ENCODE measurements at regions not wholly inside any gene's neighbourhood (a gene's known extent, or its start where the extent isn't known, plus 50 kb on each side); places are given as distances from the start of the nearest gene placed in this dataset.

DNA sequence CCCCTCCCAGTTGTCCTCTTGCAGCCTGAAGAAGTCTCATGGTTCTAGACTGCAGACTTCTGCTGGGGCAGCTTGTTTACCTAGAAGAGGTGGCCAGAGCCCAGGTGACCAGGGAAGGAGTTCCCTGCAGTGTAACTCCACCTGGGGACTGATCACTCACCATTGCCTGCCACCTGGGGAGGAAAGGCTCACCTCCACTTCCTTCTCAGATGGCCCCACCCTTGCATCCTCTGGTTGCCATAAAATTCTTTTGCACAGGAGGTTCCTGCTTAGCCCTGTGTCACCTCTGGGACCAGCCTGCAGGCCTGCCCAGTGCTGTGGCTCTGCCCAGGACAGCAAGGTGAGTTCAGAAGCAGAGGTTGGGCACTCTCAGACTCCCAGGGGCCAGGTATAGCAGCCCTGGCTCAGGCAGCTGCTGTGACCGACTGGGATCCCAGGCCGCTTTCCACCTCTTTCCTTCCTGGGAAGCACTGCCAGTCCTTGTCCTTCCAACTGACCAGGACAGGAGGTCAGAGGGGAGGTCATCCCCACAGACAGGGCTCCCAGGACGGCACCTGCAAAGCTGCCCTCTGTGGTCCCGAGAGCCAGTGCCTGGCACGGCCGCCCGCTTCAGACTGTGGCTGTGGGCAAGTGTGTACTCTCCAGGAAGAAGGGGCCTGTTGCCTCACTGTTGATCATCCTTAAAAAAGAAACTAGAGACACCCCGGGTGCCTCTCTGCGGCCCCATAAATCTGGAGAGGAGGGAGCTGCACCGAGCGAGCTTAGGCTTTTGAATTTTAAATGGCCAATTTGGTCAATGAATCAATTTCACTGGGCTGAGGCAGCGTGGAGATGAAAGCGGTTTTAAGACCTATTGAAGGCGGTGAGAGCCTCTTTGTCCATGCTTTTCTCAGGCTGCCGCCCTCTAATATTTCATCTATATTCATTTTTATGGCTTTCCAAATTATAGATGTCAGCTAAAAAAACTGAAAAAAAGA is 79.5 kb upstream of the C14orf180 start:
- TF ChIP-seq POLR2AphosphoS5 (IDR thresholded peaks at IDR 0.05; ENCODE audit: low read depth, low read length) (no peak), FOXP2 (optimal IDR thresholded peaks at IDR 0.05; ENCODE audit: borderline replicate concordance, extremely low read depth, extremely low read length, insufficient read depth) (no peak), TAF1 (IDR thresholded peaks at IDR 0.05; ENCODE audit: borderline replicate concordance, insufficient read depth, low read length) (no peak), SIN3A (IDR thresholded peaks at IDR 0.05; ENCODE audit: borderline replicate concordance, insufficient read depth, low read length) (no peak)
- TF ChIP-seq, protein P1, sequence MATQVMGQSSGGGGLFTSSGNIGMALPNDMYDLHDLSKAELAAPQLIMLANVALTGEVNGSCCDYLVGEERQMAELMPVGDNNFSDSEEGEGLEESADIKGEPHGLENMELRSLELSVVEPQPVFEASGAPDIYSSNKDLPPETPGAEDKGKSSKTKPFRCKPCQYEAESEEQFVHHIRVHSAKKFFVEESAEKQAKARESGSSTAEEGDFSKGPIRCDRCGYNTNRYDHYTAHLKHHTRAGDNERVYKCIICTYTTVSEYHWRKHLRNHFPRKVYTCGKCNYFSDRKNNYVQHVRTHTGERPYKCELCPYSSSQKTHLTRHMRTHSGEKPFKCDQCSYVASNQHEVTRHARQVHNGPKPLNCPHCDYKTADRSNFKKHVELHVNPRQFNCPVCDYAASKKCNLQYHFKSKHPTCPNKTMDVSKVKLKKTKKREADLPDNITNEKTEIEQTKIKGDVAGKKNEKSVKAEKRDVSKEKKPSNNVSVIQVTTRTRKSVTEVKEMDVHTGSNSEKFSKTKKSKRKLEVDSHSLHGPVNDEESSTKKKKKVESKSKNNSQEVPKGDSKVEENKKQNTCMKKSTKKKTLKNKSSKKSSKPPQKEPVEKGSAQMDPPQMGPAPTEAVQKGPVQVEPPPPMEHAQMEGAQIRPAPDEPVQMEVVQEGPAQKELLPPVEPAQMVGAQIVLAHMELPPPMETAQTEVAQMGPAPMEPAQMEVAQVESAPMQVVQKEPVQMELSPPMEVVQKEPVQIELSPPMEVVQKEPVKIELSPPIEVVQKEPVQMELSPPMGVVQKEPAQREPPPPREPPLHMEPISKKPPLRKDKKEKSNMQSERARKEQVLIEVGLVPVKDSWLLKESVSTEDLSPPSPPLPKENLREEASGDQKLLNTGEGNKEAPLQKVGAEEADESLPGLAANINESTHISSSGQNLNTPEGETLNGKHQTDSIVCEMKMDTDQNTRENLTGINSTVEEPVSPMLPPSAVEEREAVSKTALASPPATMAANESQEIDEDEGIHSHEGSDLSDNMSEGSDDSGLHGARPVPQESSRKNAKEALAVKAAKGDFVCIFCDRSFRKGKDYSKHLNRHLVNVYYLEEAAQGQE (IDR thresholded peaks at IDR 0.05; ENCODE audit: insufficient read depth in 1 of 2, low read depth in 2 of 2, low read length in 2 of 2): no peak

DNA sequence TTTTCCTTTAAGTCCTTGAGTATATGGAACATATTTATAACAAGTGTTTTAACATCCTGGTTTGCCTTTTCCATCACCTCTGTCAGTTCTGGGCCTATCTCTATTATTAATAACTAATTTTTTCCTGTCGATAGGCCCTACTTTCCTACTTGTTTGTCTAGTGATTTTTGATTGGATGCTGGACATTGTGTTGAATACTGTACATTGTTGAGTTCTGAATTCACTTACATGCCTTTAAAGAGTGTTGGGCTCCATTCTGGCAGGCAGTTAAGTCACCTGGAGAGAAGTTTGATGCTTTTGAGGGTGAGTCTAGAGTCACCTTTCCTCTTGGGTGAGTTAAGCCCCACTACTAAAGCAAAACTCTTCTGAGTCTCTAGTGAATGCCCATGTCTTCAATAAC is 77.5 kb upstream of the C14orf180 start:
- TF ChIP-seq SIN3A (IDR thresholded peaks at IDR 0.05; ENCODE audit: borderline replicate concordance, insufficient read depth, low read length): no peak
- no peak for TF ChIP-seq POLR2AphosphoS5 (IDR thresholded peaks at IDR 0.05; ENCODE audit: low read depth, low read length)
- TF ChIP-seq FOXP2 (optimal IDR thresholded peaks at IDR 0.05; ENCODE audit: borderline replicate concordance, extremely low read depth, extremely low read length, insufficient read depth): no peak
- TF ChIP-seq TAF1 (IDR thresholded peaks at IDR 0.05; ENCODE audit: borderline replicate concordance, insufficient read depth, low read length): no peak
- TF ChIP-seq, protein P1 (IDR thresholded peaks at IDR 0.05; ENCODE audit: insufficient read depth in 1 of 2, low read depth in 2 of 2, low read length in 2 of 2): no peak

DNA sequence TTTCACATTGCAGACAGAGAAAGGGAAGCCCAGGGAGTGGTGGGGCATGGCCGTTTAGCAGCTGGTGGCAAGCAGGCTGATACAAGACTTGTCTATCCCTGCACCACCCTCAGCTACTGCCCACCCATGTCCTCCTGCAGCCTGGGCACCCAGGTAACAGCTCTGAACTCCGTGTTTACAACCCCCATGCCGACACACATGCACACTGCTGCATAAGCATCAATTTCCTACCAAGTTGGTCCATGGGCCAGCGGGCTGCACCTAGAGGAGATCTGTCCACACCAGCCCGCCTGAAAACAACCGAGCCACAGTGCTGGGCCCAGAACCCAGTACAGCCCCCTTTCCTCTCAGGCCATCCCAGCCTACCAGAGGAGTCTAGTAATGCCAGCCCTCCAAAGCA is 75.9 kb upstream of the C14orf180 start:
- no peak for TF ChIP-seq SIN3A (IDR thresholded peaks at IDR 0.05; ENCODE audit: borderline replicate concordance, insufficient read depth, low read length)
- no peak for TF ChIP-seq FOXP2 (optimal IDR thresholded peaks at IDR 0.05; ENCODE audit: borderline replicate concordance, extremely low read depth, extremely low read length, insufficient read depth)
- TF ChIP-seq POLR2AphosphoS5 (IDR thresholded peaks at IDR 0.05; ENCODE audit: low read depth, low read length): no peak
- no peak for TF ChIP-seq TAF1 (IDR thresholded peaks at IDR 0.05; ENCODE audit: borderline replicate concordance, insufficient read depth, low read length)
- TF ChIP-seq, protein P1 (IDR thresholded peaks at IDR 0.05; ENCODE audit: insufficient read depth in 1 of 2, low read depth in 2 of 2, low read length in 2 of 2): no peak

DNA sequence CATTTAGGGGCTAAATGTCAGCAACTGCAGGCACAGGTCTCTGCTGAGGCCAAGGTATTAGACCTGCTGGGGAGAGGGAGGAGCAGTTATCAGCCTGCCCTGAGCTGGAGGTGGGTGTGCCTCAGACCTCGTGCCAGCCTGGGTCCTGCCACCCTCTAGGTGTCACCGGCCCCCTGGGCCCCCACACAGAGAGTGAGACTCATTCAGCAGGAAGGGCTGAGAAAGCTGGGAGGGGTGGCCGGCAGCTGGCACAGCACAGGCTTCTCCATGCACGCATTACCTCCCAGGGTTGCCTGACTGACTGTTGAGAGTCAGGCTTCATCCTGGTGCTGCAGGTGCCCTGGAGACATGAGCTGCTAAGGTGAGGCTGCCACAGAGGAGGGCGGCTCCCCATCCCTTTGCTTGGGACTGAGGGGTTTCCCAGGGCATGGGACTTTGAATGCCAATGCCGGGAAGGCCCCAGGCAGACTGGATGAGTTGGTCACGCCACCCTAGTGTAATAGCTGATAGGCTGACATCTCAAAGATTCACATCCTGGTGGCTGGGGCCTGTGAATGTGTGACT is 75.3 kb upstream of the C14orf180 start:
- TF ChIP-seq SIN3A (IDR thresholded peaks at IDR 0.05; ENCODE audit: borderline replicate concordance, insufficient read depth, low read length) (no peak), POLR2AphosphoS5 (IDR thresholded peaks at IDR 0.05; ENCODE audit: low read depth, low read length) (no peak), TAF1 (IDR thresholded peaks at IDR 0.05; ENCODE audit: borderline replicate concordance, insufficient read depth, low read length) (no peak), FOXP2 (optimal IDR thresholded peaks at IDR 0.05; ENCODE audit: borderline replicate concordance, extremely low read depth, extremely low read length, insufficient read depth) (no peak)
- TF ChIP-seq, protein P1 (IDR thresholded peaks at IDR 0.05; ENCODE audit: insufficient read depth in 1 of 2, low read depth in 2 of 2, low read length in 2 of 2): no peak
